Neural cell (in vitro differentiated cells): ENCODE measurements at regions not wholly inside any gene's neighbourhood (a gene's known extent, or its start where the extent isn't known, plus 50 kb on each side); places are given as distances from the start of the nearest gene placed in this dataset.

Experiments used
- H2AFZ ChIP-seq: fragments of 200-600, 300-800 bp; sonication (generic), shearing (Covaris generic); 2 replicates; pipeline ENCODE4 v1.6.0; 2014; ENCODE audit warnings: low read depth, mild to moderate bottlenecking, antibody characterized with exemption, low read length, moderate library complexity
- H3F3A ChIP-seq: fragments of 200-600 bp; shearing (Covaris generic); 2 replicates; pipeline ENCODE4 v1.6.1; 2016; ENCODE audit warnings: mild to moderate bottlenecking, moderate library complexity, mixed read lengths, antibody characterized with exemption, low read length; ENCODE audit not compliant: insufficient read depth, poor library complexity, severe bottlenecking
- H3K27ac ChIP-seq: fragments of 200-600, 300-800 bp; sonication (generic), shearing (Covaris generic); 2 replicates; pipeline ENCODE4 v1.5.1; 2014; ENCODE audit warnings: mild to moderate bottlenecking, low read length, moderate library complexity
- H3K27me3 ChIP-seq: fragments of 300-800, 200-600 bp; sonication (generic), shearing (Covaris generic); 2 replicates; pipeline ENCODE4 v1.6.0; 2014; ENCODE audit warnings: mild to moderate bottlenecking, low read depth, low read length, moderate library complexity; ENCODE audit not compliant: insufficient read depth
- H3K36me3 ChIP-seq: fragments of 300-800, 200-600 bp; sonication (generic), shearing (Covaris generic); 2 replicates; pipeline ENCODE4 v1.5.1; 2014; ENCODE audit warnings: mild to moderate bottlenecking, antibody characterized with exemption, low read length, moderate library complexity; ENCODE audit not compliant: insufficient read depth
- H3K4me2 ChIP-seq: fragments of 300-800, 200-600 bp; sonication (generic), shearing (Covaris generic); 2 replicates; pipeline ENCODE4 v1.6.0; 2014; ENCODE audit warnings: mild to moderate bottlenecking, low read length
- H3K4me3 ChIP-seq: fragments of 300-800, 200-600 bp; sonication (generic), shearing (Covaris generic); 2 replicates; pipeline ENCODE4 v1.5.1; 2014; ENCODE audit warnings: mild to moderate bottlenecking, low read length, moderate library complexity
- H3K79me2 ChIP-seq: fragments of 200-600 bp; shearing (Covaris generic); replicated peaks from 2 replicates; pipeline ENCODE4 v1.6.0; 2014; ENCODE audit warnings: mild to moderate bottlenecking, low read length, moderate library complexity; ENCODE audit not compliant: insufficient read depth
- H3K9ac ChIP-seq: fragments of 300-800, 200-600 bp; sonication (generic), shearing (Covaris generic); 2 replicates; pipeline ENCODE4 v1.6.1; 2016; ENCODE audit warnings: mild to moderate bottlenecking, low read length, mixed read lengths
- H3K9me2 ChIP-seq: fragments of 200-600 bp; shearing (Covaris generic); 2 replicates; pipeline ENCODE4 v1.6.1; 2016; ENCODE audit warnings: mild to moderate bottlenecking, low read length, mixed read lengths; ENCODE audit not compliant: insufficient read depth
- H3K9me3 ChIP-seq: fragments of 200-600, 300-800 bp; sonication (generic), shearing (Covaris generic); 2 replicates; pipeline ENCODE4 v1.6.1; 2016; ENCODE audit warnings: mild to moderate bottlenecking, mixed run types, low read length, moderate library complexity, mixed read lengths
- H4K20me1 ChIP-seq: fragments of 200-600 bp; shearing (Covaris generic); 2 replicates; pipeline ENCODE4 v1.6.1; 2016; ENCODE audit warnings: mild to moderate bottlenecking, mixed run types; ENCODE audit not compliant: insufficient read depth
- CTCF ChIP-seq: fragments of 450-650 bp; IDR thresholded peaks from 2 replicates; pipeline ENCODE4 v1.5.1; 2014; ENCODE audit warnings: antibody characterized with exemption, mild to moderate bottlenecking, moderate library complexity; ENCODE audit not compliant: poor library complexity, severe bottlenecking
- EP300 ChIP-seq: fragments of 450-650 bp; conservative IDR thresholded peaks from 2 replicates; pipeline ENCODE4 v1.6.1; 2014; ENCODE audit warnings: antibody characterized with exemption, mild to moderate bottlenecking, moderate library complexity; ENCODE audit not compliant: poor library complexity, severe bottlenecking
- EZH2 ChIP-seq: fragments of 200-600, 300-800 bp; shearing (Covaris generic), sonication (generic); IDR thresholded peaks from 2 replicates; pipeline ENCODE4 v1.6.1; 2014; ENCODE audit warnings: antibody characterized with exemption, low read length, borderline replicate concordance, mild to moderate bottlenecking; ENCODE audit not compliant: insufficient read depth, poor library complexity, severe bottlenecking
- MXI1 ChIP-seq: fragments of 450-650 bp; conservative IDR thresholded peaks from 2 replicates; pipeline ENCODE4 v1.6.1; 2014; ENCODE audit warnings: antibody characterized with exemption, mild to moderate bottlenecking; ENCODE audit not compliant: poor library complexity, severe bottlenecking
- POLR2AphosphoS5 ChIP-seq: IDR thresholded peaks from 2 replicates; pipeline ENCODE4 v1.6.1; 2012
- RAD21 ChIP-seq: fragments of 450-650 bp; conservative IDR thresholded peaks from 2 replicates; pipeline ENCODE4 v1.6.1; 2014; ENCODE audit warnings: antibody characterized with exemption, mild to moderate bottlenecking, moderate library complexity
- REST ChIP-seq: IDR thresholded peaks from 2 replicates; pipeline ENCODE4 v1.6.1; 2012; ENCODE audit warnings: borderline replicate concordance
- SMC3 ChIP-seq: fragments of 450-650 bp; conservative IDR thresholded peaks from 2 replicates; pipeline ENCODE4 v1.6.1; 2014; ENCODE audit warnings: antibody characterized with exemption, mild to moderate bottlenecking, moderate library complexity; ENCODE audit not compliant: poor library complexity
- TAF1 ChIP-seq: IDR thresholded peaks from 2 replicates; pipeline ENCODE4 v1.6.1; 2012; ENCODE audit warnings: low read depth

DNA sequence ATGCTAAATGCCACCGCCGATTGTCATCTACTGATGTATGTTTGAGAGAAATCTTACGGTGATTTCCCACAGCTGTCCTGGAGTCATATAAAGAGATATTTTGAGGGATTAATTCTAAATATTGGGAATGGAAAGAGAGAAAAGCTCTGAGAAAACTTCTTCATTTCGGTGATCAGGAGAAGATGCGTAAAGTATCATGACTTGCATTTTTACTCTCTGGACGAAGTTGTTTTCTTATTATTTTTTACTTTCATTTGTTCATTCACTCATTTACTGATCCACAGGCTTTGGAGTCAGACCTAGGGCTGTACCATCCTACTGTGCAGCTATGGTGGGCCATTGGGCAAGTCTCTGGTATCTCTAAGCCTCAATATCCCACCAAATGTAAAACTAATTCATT lies 58.4 kb upstream of the RUNX1 start:
- Histone ChIP-seq H3K27ac (no peak overlapping the region), H3K9me3 (no peaks in the 10 kb centered on the region), H3K9me2 (no peaks in the 10 kb centered on the region), H3K4me3 (no peak overlapping the region), H3K27me3 (no peaks in the 10 kb centered on the region), H3F3A (no peaks in the 10 kb centered on the region), H3K79me2 (no peaks in the 10 kb centered on the region), H2AFZ (no peak overlapping the region), H3K4me2 (no peak overlapping the region), H3K9ac (no peak overlapping the region), H3K36me3 (no peaks in the 10 kb centered on the region), H4K20me1 (no peaks in the 10 kb centered on the region)
- TF ChIP-seq RAD21: no peak
- TF ChIP-seq POLR2AphosphoS5: no peak
- no peak for TF ChIP-seq EP300
- TF ChIP-seq REST: no peak
- no peak for TF ChIP-seq TAF1
- TF ChIP-seq EZH2: no peak
- no peak for TF ChIP-seq MXI1
- no peak for TF ChIP-seq CTCF
- TF ChIP-seq SMC3: no peak

GRCh38 chr21:35106246-35106835 lies 57.2 kb upstream of the RUNX1 start:
- no peak overlapping the region for H3K4me2 ChIP-seq
- H3F3A ChIP-seq: no peaks in the 10 kb centered on the region
- H3K9ac ChIP-seq: no peak overlapping the region
- H2AFZ ChIP-seq: no peak overlapping the region
- H3K4me3 ChIP-seq: no peak overlapping the region
- no peak for TF ChIP-seq MXI1
- no peak for TF ChIP-seq EP300
- no peak for TF ChIP-seq POLR2AphosphoS5
- TF ChIP-seq TAF1: no peak
- no peak for TF ChIP-seq SMC3
- TF ChIP-seq CTCF: no peak
- TF ChIP-seq RAD21: no peak
- no peak for TF ChIP-seq EZH2
- no peak for TF ChIP-seq REST
- no peaks in the 10 kb centered on the region for H3K27me3 ChIP-seq
- no peaks in the 10 kb centered on the region for H3K36me3 ChIP-seq
- H3K79me2 ChIP-seq: no peaks in the 10 kb centered on the region
- H3K9me3 ChIP-seq: no peaks in the 10 kb centered on the region
- no peaks in the 10 kb centered on the region for H4K20me1 ChIP-seq
- no peaks in the 10 kb centered on the region for H3K9me2 ChIP-seq
- no peak overlapping the region for H3K27ac ChIP-seq
